ENCODE measurements at regions not wholly inside any gene's neighbourhood (a gene's known extent, or its start where the extent isn't known, plus 50 kb on each side); places are given as distances from the start of the nearest gene placed in this dataset.

DNA sequence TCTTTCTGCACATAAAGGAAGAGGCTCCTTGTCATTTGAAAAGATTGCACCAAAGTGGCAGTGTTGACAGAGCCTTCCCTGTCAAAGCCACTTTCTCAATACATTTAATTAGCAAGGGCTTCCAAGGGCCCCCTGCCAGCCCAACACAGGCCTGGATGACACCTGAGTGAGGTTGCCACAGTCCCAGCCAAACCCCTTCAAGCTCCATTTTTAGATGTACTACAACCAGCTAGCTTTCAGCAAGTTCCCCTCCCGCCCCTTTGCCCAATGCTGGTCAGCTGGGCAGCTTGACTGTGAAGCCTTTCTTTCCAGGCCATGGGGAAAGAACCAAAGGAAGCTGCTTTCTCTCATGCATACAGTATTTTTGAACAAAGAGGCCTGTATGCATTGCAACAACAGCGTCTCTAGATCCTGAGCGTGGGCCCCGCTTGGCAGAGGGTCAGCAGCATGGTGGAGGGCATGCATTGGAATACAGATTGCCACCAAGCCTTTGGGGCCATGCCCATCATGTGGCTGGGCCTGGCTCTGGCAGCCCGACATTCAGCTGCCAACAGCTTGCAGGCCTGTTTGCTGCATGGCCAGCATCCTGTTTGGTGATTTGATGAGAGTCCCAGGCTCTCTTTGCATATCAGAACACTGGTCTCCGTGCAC is 261.1 kb upstream of the GATB start:
- WGBS, 5 donors = 81 to 93% (median 91%) methylated on average over 6 of the region's 6 CpGs
- intact Hi-C loops (cut with DNase I; ENCODE audit: low total_unique reads) = no loop called here
- no peak overlapping the region for H3K4me3 ChIP-seq
- no peak overlapping the region for H3K27ac ChIP-seq
- no peaks in the 10 kb centered on the region for H3K27me3 ChIP-seq (replicated peaks in 1 of 7)
- no peak for TF ChIP-seq POLR2AphosphoS5 (IDR thresholded peaks at IDR 0.05)
- TF ChIP-seq, protein P1, sequence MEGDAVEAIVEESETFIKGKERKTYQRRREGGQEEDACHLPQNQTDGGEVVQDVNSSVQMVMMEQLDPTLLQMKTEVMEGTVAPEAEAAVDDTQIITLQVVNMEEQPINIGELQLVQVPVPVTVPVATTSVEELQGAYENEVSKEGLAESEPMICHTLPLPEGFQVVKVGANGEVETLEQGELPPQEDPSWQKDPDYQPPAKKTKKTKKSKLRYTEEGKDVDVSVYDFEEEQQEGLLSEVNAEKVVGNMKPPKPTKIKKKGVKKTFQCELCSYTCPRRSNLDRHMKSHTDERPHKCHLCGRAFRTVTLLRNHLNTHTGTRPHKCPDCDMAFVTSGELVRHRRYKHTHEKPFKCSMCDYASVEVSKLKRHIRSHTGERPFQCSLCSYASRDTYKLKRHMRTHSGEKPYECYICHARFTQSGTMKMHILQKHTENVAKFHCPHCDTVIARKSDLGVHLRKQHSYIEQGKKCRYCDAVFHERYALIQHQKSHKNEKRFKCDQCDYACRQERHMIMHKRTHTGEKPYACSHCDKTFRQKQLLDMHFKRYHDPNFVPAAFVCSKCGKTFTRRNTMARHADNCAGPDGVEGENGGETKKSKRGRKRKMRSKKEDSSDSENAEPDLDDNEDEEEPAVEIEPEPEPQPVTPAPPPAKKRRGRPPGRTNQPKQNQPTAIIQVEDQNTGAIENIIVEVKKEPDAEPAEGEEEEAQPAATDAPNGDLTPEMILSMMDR (IDR thresholded peaks at IDR 0.05 in 8 of 11, conservative IDR thresholded peaks at IDR 0.05 in 3 of 11) = no peak
- TF ChIP-seq POLR2A (IDR thresholded peaks at IDR 0.05) = no peak
- peaks cover 0 to 10% (median 0%) of the 10 kb centered on the region in 6 donors for H3K4me1 ChIP-seq
- no peaks in the 10 kb centered on the region for H3K9me3 ChIP-seq
- DNase-seq = no peak
- H3K36me3 ChIP-seq = no peaks in the 10 kb centered on the region

DNA sequence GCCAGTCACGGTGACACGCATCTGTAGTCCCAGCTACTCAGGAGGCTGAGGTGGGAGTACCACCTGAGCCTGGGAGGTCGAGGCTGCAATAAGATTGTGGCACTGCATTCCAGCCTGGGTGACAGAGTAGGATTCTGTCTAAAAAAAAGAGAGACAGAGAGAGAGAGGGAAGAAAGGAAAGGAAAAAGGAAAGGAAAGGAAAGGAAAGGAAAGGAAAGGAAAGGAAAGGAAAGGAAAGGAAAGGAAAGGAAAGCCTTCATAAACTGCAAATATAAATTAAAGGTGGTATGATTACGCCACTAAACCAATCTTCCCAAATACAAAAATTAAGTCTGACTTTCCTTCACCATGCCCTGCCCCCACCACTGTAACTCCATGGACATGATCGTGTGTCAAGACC is 259.3 kb upstream of the GATB start:
- Histone ChIP-seq H3K36me3 (no peaks in the 10 kb centered on the region), H3K4me3 (no peak overlapping the region), H3K4me1 (peaks cover 0 to 10% (median under 1%) of the 10 kb centered on the region in 6 donors), H3K9me3 (no peaks in the 10 kb centered on the region), H3K27me3 (replicated peaks in 1 of 7) (no peaks in the 10 kb centered on the region), H3K27ac (no peak overlapping the region)
- TF ChIP-seq POLR2A (IDR thresholded peaks at IDR 0.05) (no peak), POLR2AphosphoS5 (IDR thresholded peaks at IDR 0.05) (no peak)
- TF ChIP-seq, protein P1 (IDR thresholded peaks at IDR 0.05 in 8 of 11, conservative IDR thresholded peaks at IDR 0.05 in 3 of 11) = no peak
- 89 to 96% (median 92%) methylated on average over 5 of the region's 5 CpGs for WGBS, 5 donors
- no peak for DNase-seq
- intact Hi-C loops (cut with DNase I; ENCODE audit: low total_unique reads) = no loop called here

DNA sequence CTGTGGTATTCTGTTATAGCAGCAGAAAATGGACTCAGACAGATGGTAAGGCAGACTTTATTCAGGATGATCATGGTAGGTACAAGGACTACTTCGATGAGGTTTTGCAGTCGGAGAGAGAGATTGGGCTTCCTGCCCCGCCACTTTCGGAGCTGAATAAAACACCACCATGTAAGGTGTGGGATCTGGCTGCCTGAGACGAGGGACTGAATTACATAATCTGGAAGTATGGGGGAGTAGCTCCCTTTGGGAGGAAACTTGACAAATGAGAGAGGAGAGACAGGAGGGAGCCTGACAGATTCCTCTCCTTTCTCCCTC is 255.5 kb upstream of the GATB start:
- WGBS, 5 donors = 85 to 94% (median 88%) methylated on average over 5 of the region's 5 CpGs
- H3K36me3 ChIP-seq = no peaks in the 10 kb centered on the region
- no peak for TF ChIP-seq POLR2AphosphoS5 (IDR thresholded peaks at IDR 0.05)
- TF ChIP-seq POLR2A (IDR thresholded peaks at IDR 0.05) = no peak
- TF ChIP-seq, protein P1 (IDR thresholded peaks at IDR 0.05 in 8 of 11, conservative IDR thresholded peaks at IDR 0.05 in 3 of 11) = no peak
- no peak for DNase-seq
- peaks cover 0 to 11% (median 0%) of the 10 kb centered on the region in 8 donors for H3K9me3 ChIP-seq
- no peak overlapping the region for H3K27ac ChIP-seq
- H3K4me1 ChIP-seq = peaks cover 0 to 15% (median 9%) of the 10 kb centered on the region in 6 donors
- intact Hi-C loops (cut with DNase I; ENCODE audit: low total_unique reads) = no loop called here
- H3K27me3 ChIP-seq (replicated peaks in 1 of 7) = no peaks in the 10 kb centered on the region
- no peak overlapping the region for H3K4me3 ChIP-seq

DNA sequence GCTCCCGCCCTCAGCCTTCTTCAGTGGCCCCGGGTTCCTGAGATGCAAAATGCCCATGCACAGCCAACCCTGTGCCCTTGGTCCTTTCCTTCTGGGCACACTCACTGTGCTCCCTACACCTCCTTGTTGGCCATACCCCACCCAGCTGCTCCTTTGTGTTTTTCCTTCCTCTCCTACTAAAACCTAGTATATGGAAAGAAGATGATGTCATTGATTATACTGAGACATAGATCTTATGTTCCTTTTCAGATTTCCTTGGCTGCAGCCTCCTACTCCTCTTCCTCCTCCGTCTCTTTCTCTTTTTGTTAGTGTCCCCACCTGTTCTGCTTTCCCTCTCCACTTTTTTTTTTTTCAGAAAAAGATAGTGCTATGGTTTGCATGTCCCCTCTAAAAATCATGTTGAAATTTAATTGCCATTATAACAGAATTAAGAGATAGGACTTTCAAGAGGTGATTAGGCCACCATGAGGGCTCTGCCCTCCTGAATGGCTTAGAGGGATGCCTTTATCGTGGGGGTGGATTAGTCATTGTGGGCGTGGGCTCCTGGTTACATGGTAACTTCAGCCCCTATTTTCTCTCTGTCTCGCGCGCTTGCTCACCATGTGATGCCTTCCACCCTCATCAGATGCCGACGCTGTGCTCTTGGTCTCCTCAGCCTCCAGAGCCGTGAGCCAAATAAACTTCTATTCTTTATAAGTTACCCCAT is 254.9 kb upstream of the GATB start:
- WGBS, 5 donors = 88 to 92% (median 90%) methylated on average over 11 of the region's 11 CpGs
- Histone ChIP-seq H3K36me3 (no peaks in the 10 kb centered on the region), H3K4me3 (no peak overlapping the region), H3K4me1 (peaks cover 0 to 20% (median 11%) of the 10 kb centered on the region in 6 donors), H3K27ac (no peak overlapping the region), H3K27me3 (replicated peaks in 1 of 7) (no peaks in the 10 kb centered on the region), H3K9me3 (peaks cover 0 to 11% (median 0%) of the 10 kb centered on the region in 8 donors)
- no peak for DNase-seq
- intact Hi-C loops (cut with DNase I; ENCODE audit: low total_unique reads) = no loop called here
- TF ChIP-seq, protein P1 (IDR thresholded peaks at IDR 0.05 in 8 of 11, conservative IDR thresholded peaks at IDR 0.05 in 3 of 11) = no peak
- TF ChIP-seq POLR2A (IDR thresholded peaks at IDR 0.05) (no peak), POLR2AphosphoS5 (IDR thresholded peaks at IDR 0.05) (no peak)
